H1 (cell line): ENCODE measurements at regions not wholly inside any gene's neighbourhood (a gene's known extent, or its start where the extent isn't known, plus 50 kb on each side); places are given as distances from the start of the nearest gene placed in this dataset.

Experiments
- CTCF ChIA-PET: fragments of 300-600 bp; sonication (Branson Sonifier 250); formaldehyde crosslinking; loops from one replicate; lab custom pipeline; 2021; ENCODE audit not compliant: partially characterized antibody; lab: Charles Lee
- POLR2A ChIA-PET: fragments of 300-600 bp; sonication (Branson Sonifier 250); formaldehyde crosslinking; loops from one replicate; lab custom pipeline; 2021; ENCODE audit warnings: inconsistent platforms; ENCODE audit not compliant: partially characterized antibody; lab: Charles Lee
- DNase-seq, 2 experiments: peaks; one replicate each; pipeline versions ENCODE4 v3.0.0 to v3.0.0-alpha.2; 2010 to 2022; ENCODE audit warnings: low spot score in 2 of 2, low read depth in 1 of 2, mixed read lengths in 1 of 2
- FAIRE-seq: peaks from 2 replicates; lab custom pipeline; 2011; peaks lifted over from hg19 to GRCh38; lab: Jason Lieb, UNC
- H2AFZ ChIP-seq: 2 replicates; pipeline ENCODE4 v1.8.1; 2012; ENCODE audit warnings: low read length, inconsistent platforms
- H2AK5ac ChIP-seq: 2 replicates; pipeline ENCODE4 v1.6.1; 2013; ENCODE audit warnings: low read depth, low read length
- H2BK120ac ChIP-seq: replicated peaks from 2 replicates; pipeline ENCODE3; 2013; ENCODE audit warnings: low read depth, low read length, inconsistent platforms
- H2BK12ac ChIP-seq: 2 replicates; pipeline ENCODE4 v1.6.1; 2013; ENCODE audit warnings: low read depth, low read length
- H2BK15ac ChIP-seq: 2 replicates; pipeline ENCODE4 v1.6.1; 2013; ENCODE audit warnings: low read length
- H2BK20ac ChIP-seq: 2 replicates; pipeline ENCODE4 v1.6.1; 2013; ENCODE audit warnings: low read length
- H2BK5ac ChIP-seq: 2 replicates; pipeline ENCODE4 v1.6.1; 2013; ENCODE audit warnings: low read depth, low read length
- H3K14ac ChIP-seq: 2 replicates; pipeline ENCODE4 v1.6.1; 2013; ENCODE audit warnings: inconsistent platforms; ENCODE audit not compliant: insufficient read length
- H3K18ac ChIP-seq: 2 replicates; pipeline ENCODE4 v1.6.1; 2013; ENCODE audit warnings: low read length; ENCODE audit errors: extremely low read depth
- H3K23ac ChIP-seq: 2 replicates; pipeline ENCODE4 v1.6.1; 2013; ENCODE audit warnings: inconsistent platforms; ENCODE audit not compliant: insufficient read length
- H3K23me2 ChIP-seq: 2 replicates; pipeline ENCODE4 v1.6.1; 2013; ENCODE audit warnings: low read depth, low read length
- H3K27ac ChIP-seq: 2 replicates; pipeline ENCODE4 v1.6.1; 2011; ENCODE audit warnings: low read depth, low read length, inconsistent platforms
- H3K27me3 ChIP-seq, 4 experiments: replicated peaks in 1 of 4; 1 replicate in 1 of 4; 2 replicates in 3 of 4; pipeline versions ENCODE4 v1.6.1 to v1.8.1; 2011 to 2013; ENCODE audit warnings: low read length in 3 of 4, mild to moderate bottlenecking in 3 of 4, inconsistent platforms in 2 of 4, mixed read lengths in 2 of 4, moderate library complexity in 1 of 4; ENCODE audit not compliant: control insufficient read depth in 3 of 4, insufficient read depth in 3 of 4; ENCODE audit errors: extremely low read depth in 1 of 4
- H3K36me3 ChIP-seq, 4 experiments: 2 replicates each; pipeline versions ENCODE4 v1.6.1 to v1.8.1; 2011 to 2013; ENCODE audit warnings: mild to moderate bottlenecking in 4 of 4, low read length in 3 of 4, moderate library complexity in 2 of 4, control low read depth in 1 of 4, inconsistent platforms in 1 of 4; ENCODE audit not compliant: insufficient read depth in 4 of 4, control insufficient read depth in 2 of 4
- H3K4ac ChIP-seq: replicated peaks from 2 replicates; pipeline ENCODE3; 2013; ENCODE audit warnings: low read length, low read depth, mixed read lengths, inconsistent platforms; ENCODE audit not compliant: insufficient read length
- H3K4me1 ChIP-seq, 4 experiments: replicated peaks in 1 of 4; 1 replicate in 1 of 4; 2 replicates in 3 of 4; pipeline versions ENCODE4 v1.6.1 to v1.8.1; 2011 to 2013; ENCODE audit warnings: low read length in 3 of 4, inconsistent platforms in 2 of 4, mixed read lengths in 1 of 4; ENCODE audit not compliant: insufficient read depth in 4 of 4, control insufficient read depth in 3 of 4
- H3K4me2 ChIP-seq, 2 experiments: 2 replicates each; pipeline versions ENCODE4 v1.6.1 to v1.8.1; 2011 to 2013; ENCODE audit warnings: low read depth in 2 of 2, low read length in 2 of 2, control low read depth in 1 of 2, inconsistent platforms in 1 of 2, mild to moderate bottlenecking in 1 of 2; ENCODE audit not compliant: insufficient read depth in 1 of 2
- H3K4me3 ChIP-seq, 4 experiments: fragments of 200-600, 300-600 bp in 1 of 4; sonication (generic), shearing (Covaris generic), sonication (Bioruptor Twin) in 1 of 4; 2 replicates each; pipeline versions ENCODE4 v1.5.1 to v1.8.1; 2011 to 2016; ENCODE audit warnings: low read length in 4 of 4, low read depth in 3 of 4, control low read depth in 2 of 4, inconsistent platforms in 2 of 4, mild to moderate bottlenecking in 2 of 4, mixed read lengths in 1 of 4, moderate library complexity in 1 of 4; ENCODE audit not compliant: insufficient read depth in 2 of 4; ENCODE audit errors: extremely low read depth in 1 of 4
- H3K56ac ChIP-seq: replicated peaks from 2 replicates; pipeline ENCODE3; 2013; ENCODE audit warnings: low read depth, mild to moderate bottlenecking, mixed read lengths, low read length, inconsistent platforms; ENCODE audit not compliant: insufficient read length
- H3K79me1 ChIP-seq: 2 replicates; pipeline ENCODE4 v1.6.1; 2013; ENCODE audit warnings: low read depth, low read length, control low read depth
- H3K79me2 ChIP-seq, 2 experiments: 2 replicates each; pipeline versions ENCODE4 v1.6.1 to v1.8.1; 2012 to 2013; ENCODE audit warnings: low read length in 2 of 2, mild to moderate bottlenecking in 2 of 2, inconsistent platforms in 1 of 2; ENCODE audit not compliant: insufficient read depth in 2 of 2, control insufficient read depth in 1 of 2
- H3K9ac ChIP-seq, 4 experiments: replicated peaks in 1 of 4; 1 replicate in 1 of 4; 2 replicates in 3 of 4; pipeline versions ENCODE4 v1.6.1 to v1.8.1; 2011 to 2013; ENCODE audit warnings: low read depth in 3 of 4, low read length in 3 of 4, control low read depth in 2 of 4, mild to moderate bottlenecking in 2 of 4, moderate library complexity in 2 of 4, inconsistent platforms in 1 of 4; ENCODE audit errors: extremely low read depth in 1 of 4
- H3K9me3 ChIP-seq, 2 experiments: 2 replicates each; pipeline versions ENCODE4 v1.6.1 to v1.8.1; 2012 to 2013; ENCODE audit warnings: mild to moderate bottlenecking in 2 of 2, moderate library complexity in 2 of 2, control low read depth in 1 of 2, inconsistent platforms in 1 of 2, low read depth in 1 of 2, low read length in 1 of 2, mixed read lengths in 1 of 2; ENCODE audit not compliant: insufficient read depth in 2 of 2
- H4K20me1 ChIP-seq, 2 experiments: replicated peaks in 1 of 2; 2 replicates each; pipeline versions ENCODE3 to v1.8.1; 2011 to 2013; ENCODE audit warnings: inconsistent platforms in 2 of 2, low read length in 2 of 2, mild to moderate bottlenecking in 1 of 2; ENCODE audit not compliant: insufficient read depth in 2 of 2, control insufficient read depth in 1 of 2
- H4K5ac ChIP-seq: 2 replicates; pipeline ENCODE4 v1.6.1; 2013; ENCODE audit warnings: low read length, low read depth, mixed read lengths, inconsistent platforms; ENCODE audit not compliant: insufficient read length
- H4K8ac ChIP-seq: 2 replicates; pipeline ENCODE4 v1.8.0; 2013; ENCODE audit warnings: mild to moderate bottlenecking, moderate library complexity, low read length, inconsistent platforms; ENCODE audit not compliant: insufficient read depth; ENCODE audit errors: extremely low read depth
- H4K91ac ChIP-seq: replicated peaks from 2 replicates; pipeline ENCODE3; 2013; ENCODE audit warnings: low read length, mixed read lengths, inconsistent platforms; ENCODE audit not compliant: insufficient read length
- CHD2 ChIP-seq: IDR thresholded peaks from 2 replicates; pipeline ENCODE4 v1.6.1; 2012; ENCODE audit warnings: low read length, improper control_type of control experiment
- E2F6 ChIP-seq: IDR thresholded peaks from 2 replicates; pipeline ENCODE4 v1.6.1; 2012; ENCODE audit warnings: inconsistent platforms
- EGR1 ChIP-seq: IDR thresholded peaks from 2 replicates; pipeline ENCODE4 v1.6.1; 2011; ENCODE audit warnings: low read depth, low read length, borderline replicate concordance
- KDM1A ChIP-seq: fragments of 200-600, 300-600 bp; sonication (generic); IDR thresholded peaks from 2 replicates; pipeline ENCODE4 v1.7.1; 2016; ENCODE audit warnings: mild to moderate bottlenecking, low read length, borderline replicate concordance
- POLR2AphosphoS5 ChIP-seq: IDR thresholded peaks from 2 replicates; pipeline ENCODE4 v1.6.1; 2011; ENCODE audit warnings: low read depth, low read length
- RNF2 ChIP-seq: fragments of 200-900, 300-1000 bp; sonication (generic); IDR thresholded peaks from 2 replicates; pipeline ENCODE4 v1.7.1; 2016; ENCODE audit warnings: borderline replicate concordance, low read depth, mild to moderate bottlenecking, antibody characterized with exemption, low read length; ENCODE audit not compliant: poor library complexity, severe bottlenecking; ENCODE audit errors: missing control alignments
- SIN3A ChIP-seq, 2 experiments: IDR thresholded peaks in 1 of 2; conservative IDR thresholded peaks in 1 of 2; 2 replicates each; pipeline ENCODE4 v1.6.1; 2011 to 2012; ENCODE audit warnings: low read length in 2 of 2, improper control_type of control experiment in 1 of 2, low read depth in 1 of 2, mild to moderate bottlenecking in 1 of 2
- SUZ12 ChIP-seq: fragments of 200-600 bp; sonication (generic); IDR thresholded peaks from 2 replicates; pipeline ENCODE4 v1.6.1; 2012; ENCODE audit warnings: mild to moderate bottlenecking, inconsistent platforms, low read length, moderate library complexity, mixed read lengths
- WGBS, 2 experiments: shearing (Covaris generic) in 1 of 2; methylation state at CpG; one replicate each; pipeline versions ENCODE4 v1.1.6 to v1.1.7; 2013 to 2015; ENCODE audit warnings: low lambda C conversion rate in 2 of 2, mixed read lengths in 2 of 2, inconsistent platforms in 1 of 2, low coverage in 1 of 2, missing lambda C conversion rate in 1 of 2; ENCODE audit not compliant: insufficient replicate concordance in 2 of 2, insufficient coverage in 1 of 2, insufficient read length in 1 of 2; ENCODE audit errors: extremely low coverage in 1 of 2, missing lambda C conversion rate in 1 of 2; 5-methylcytosine and 5-hydroxymethylcytosine counted together

DNA sequence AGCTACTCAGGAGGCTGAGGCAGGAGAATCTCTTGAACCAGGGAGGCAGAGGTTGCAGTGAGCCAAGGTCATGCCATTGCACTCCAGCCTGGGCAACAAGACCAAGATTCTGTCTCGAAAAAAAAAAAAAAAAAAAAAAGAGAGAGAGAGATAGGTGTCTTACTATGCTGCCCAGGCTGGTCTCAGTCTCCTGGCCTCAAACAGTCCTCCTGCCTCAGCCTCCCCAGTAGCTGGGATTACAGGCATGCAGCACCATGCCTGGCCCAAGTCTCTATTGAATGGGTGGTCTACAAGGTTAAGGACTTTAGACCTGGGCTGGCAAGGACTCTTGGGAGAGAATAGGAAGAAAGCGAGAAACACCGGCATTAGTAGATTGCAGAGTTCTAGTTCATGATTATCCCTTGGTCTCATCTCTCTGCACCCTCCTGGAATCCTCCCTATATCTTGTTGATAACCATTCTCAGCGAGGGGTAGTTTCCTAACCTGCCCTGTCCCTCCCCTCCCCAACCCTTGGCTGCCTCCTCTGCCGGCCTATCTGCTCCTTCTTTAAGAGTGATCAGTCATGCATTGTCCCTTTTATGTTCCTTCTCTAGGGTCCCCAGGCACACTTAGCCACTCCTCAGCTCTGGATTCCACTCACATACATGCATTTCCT is 128.1 kb upstream of the MAP1LC3B2 start:
- H3K27ac ChIP-seq: no peak overlapping the region
- H4K5ac ChIP-seq: no peak overlapping the region
- H2BK12ac ChIP-seq: peak overlapping the region; percentile 81
- ChIA-PET POLR2A (interaction anchor here (0.5 to 0.7 kb wide), 2 partner anchors 13 to 498 kb away, joined by 3 to 4 read pairs; no protein-coding TSS in a partner anchor), CTCF (interaction anchor here (0.7 to 1.4 kb wide), 6 partner anchors 118 to 194 kb away, joined by 3 to 4 read pairs (median 3); no protein-coding TSS in a partner anchor)
- no peak overlapping the region for H3K4me2 ChIP-seq
- H3K9ac ChIP-seq: no peak overlapping the region
- H3K36me3 ChIP-seq: no peaks in the 10 kb centered on the region
- H4K8ac ChIP-seq: no peak overlapping the region
- no peak overlapping the region for H2BK15ac ChIP-seq
- peaks cover 9 to 26% (median 15%) of the 10 kb centered on the region in 4 experiments for H3K4me1 ChIP-seq
- H3K4ac ChIP-seq: no peak overlapping the region
- 0 out of 4 replicates have a peak, but pooled peaks cover 0 to 4% of the 10 kb centered on the region in 2 experiments for H3K9me3 ChIP-seq
- DNase-seq: no peak
- H3K4me3 ChIP-seq: no peak overlapping the region
- no peaks in the 10 kb centered on the region for H3K79me1 ChIP-seq
- TF ChIP-seq SIN3A (conservative IDR thresholded peaks at IDR 0.05 in 1 of 2, IDR thresholded peaks at IDR 0.05 in 1 of 2; ENCODE audit: low read depth in 1 of 2, low read length in 2 of 2) (no peak), POLR2AphosphoS5 (no peak), SUZ12 (no peak), CHD2 (no peak), KDM1A (no peak), E2F6 (no peak), EGR1 (no peak), RNF2 (no peak)
- H4K91ac ChIP-seq: no peak overlapping the region
- WGBS, 2 experiments: 91% methylated on average over 4 of the region's 5 CpGs; no CpG with 5 or more reads in 1 of the 2 experiments
- no peak overlapping the region for H2AFZ ChIP-seq
- H3K56ac ChIP-seq: no peak overlapping the region
- no peak overlapping the region for H2BK120ac ChIP-seq
- no peak overlapping the region for H3K18ac ChIP-seq
- no peaks in the 10 kb centered on the region for H4K20me1 ChIP-seq
- H3K27me3 ChIP-seq: peaks cover 0 to 1% (median 0%) of the 10 kb centered on the region in 4 experiments; a peak in 1 of 7 replicates
- no peak overlapping the region for H2BK5ac ChIP-seq
- no peak overlapping the region for H2AK5ac ChIP-seq
- no peak for FAIRE-seq
- H3K14ac ChIP-seq: no peak overlapping the region
- no peaks in the 10 kb centered on the region for H3K79me2 ChIP-seq
- H3K23ac ChIP-seq: no peak overlapping the region
- 0 out of 2 replicates have a peak overlapping the region, but pooled peaks have one; percentile 1 for H2BK20ac ChIP-seq
- peaks cover 4% of the 10 kb centered on the region for H3K23me2 ChIP-seq
